ENCODE measurements at regions not wholly inside any gene's neighbourhood (a gene's known extent, or its start where the extent isn't known, plus 50 kb on each side); places are given as distances from the start of the nearest gene placed in this dataset.
A peak's percentile ranks its signal among the peaks of the same experiment; 100 is the strongest.

- DNase-seq (ENCODE audit: low spot score) (no peak), ATAC-seq (ENCODE audit: low read depth) (no peak)
- TF ChIP-seq CTCF (IDR thresholded peaks at IDR 0.05; ENCODE audit: poor library complexity, severe bottlenecking): no peak
- no peaks in the 10 kb centered on the region for H3K36me3 ChIP-seq (ENCODE audit: low read depth)
- H3K4me1 ChIP-seq (ENCODE audit: insufficient read depth, poor library complexity, severe bottlenecking): no peaks in the 10 kb centered on the region
- peaks cover 5% of the 10 kb centered on the region for H3K27me3 ChIP-seq (ENCODE audit: insufficient read depth, poor library complexity, severe bottlenecking)
- no peak overlapping the region for H3K27ac ChIP-seq (ENCODE audit: poor library complexity, severe bottlenecking)
- H3K9me3 ChIP-seq (ENCODE audit: severe bottlenecking): no peaks in the 10 kb centered on the region
- H3K4me3 ChIP-seq (ENCODE audit: severe bottlenecking): no peak overlapping the region
Measured at GRCh38 chr12:84704856-84705255, 207.7 kb downstream of the SLC6A15 start.

DNA sequence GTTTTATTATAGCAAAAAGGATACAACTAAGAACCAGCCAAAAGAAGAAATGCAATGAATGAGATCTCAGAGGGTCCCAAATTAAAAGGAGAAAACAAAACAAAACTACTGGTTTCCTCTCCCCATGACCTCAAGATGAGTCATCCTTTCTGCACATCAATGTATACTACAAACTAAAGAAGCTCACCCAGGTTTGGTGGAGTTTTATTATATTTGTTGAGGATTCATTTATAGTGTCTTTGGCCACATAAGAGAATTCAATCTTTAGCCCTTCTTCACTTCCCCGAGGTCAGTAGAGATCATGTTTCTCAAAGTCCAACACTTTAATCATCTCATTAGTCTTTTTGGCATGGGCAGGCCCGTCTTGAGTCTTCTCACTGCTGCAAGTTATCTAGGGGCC is 210.6 kb downstream of the SLC6A15 start:
- Histone ChIP-seq H3K9me3 (ENCODE audit: severe bottlenecking) (no peaks in the 10 kb centered on the region), H3K27ac (ENCODE audit: poor library complexity, severe bottlenecking) (no peak overlapping the region), H3K4me3 (ENCODE audit: severe bottlenecking) (no peak overlapping the region), H3K27me3 (ENCODE audit: insufficient read depth, poor library complexity, severe bottlenecking) (no peaks in the 10 kb centered on the region), H3K4me1 (ENCODE audit: insufficient read depth, poor library complexity, severe bottlenecking) (no peaks in the 10 kb centered on the region), H3K36me3 (ENCODE audit: low read depth) (no peaks in the 10 kb centered on the region)
- TF ChIP-seq CTCF (IDR thresholded peaks at IDR 0.05; ENCODE audit: poor library complexity, severe bottlenecking): no peak
- DNase-seq (ENCODE audit: low spot score): no peak
- ATAC-seq (ENCODE audit: low read depth): 0 out of 3 replicates have a peak, but pooled peaks have one; percentile 27

DNA sequence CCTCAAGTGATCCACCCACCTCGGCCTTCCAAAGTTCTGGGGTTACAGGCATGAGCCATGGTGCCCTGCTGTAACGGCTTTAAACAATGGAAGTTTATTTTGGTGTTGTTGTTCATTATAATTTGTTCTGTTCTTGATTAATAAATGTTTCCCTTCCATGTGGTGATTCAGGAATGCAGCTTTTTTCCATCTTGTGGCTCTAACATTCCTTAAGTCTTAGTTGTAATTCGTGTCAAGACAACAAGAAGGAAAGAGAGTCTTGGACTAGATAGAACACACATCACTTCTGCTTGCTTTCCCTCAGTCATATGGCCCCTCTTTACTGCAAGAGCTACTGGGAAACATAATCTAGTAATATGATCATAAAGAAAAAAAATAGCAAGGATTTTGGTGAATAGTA is 211.6 kb downstream of the SLC6A15 start:
- no peaks in the 10 kb centered on the region for H3K36me3 ChIP-seq (ENCODE audit: low read depth)
- no peak overlapping the region for H3K4me3 ChIP-seq (ENCODE audit: severe bottlenecking)
- H3K27me3 ChIP-seq (ENCODE audit: insufficient read depth, poor library complexity, severe bottlenecking): no peaks in the 10 kb centered on the region
- H3K9me3 ChIP-seq (ENCODE audit: severe bottlenecking): no peaks in the 10 kb centered on the region
- no peak for ATAC-seq (ENCODE audit: low read depth)
- H3K27ac ChIP-seq (ENCODE audit: poor library complexity, severe bottlenecking): no peak overlapping the region
- TF ChIP-seq CTCF (IDR thresholded peaks at IDR 0.05; ENCODE audit: poor library complexity, severe bottlenecking): no peak
- DNase-seq (ENCODE audit: low spot score): no peak
- no peaks in the 10 kb centered on the region for H3K4me1 ChIP-seq (ENCODE audit: insufficient read depth, poor library complexity, severe bottlenecking)

GRCh38 chr12:84698576-84699333 is 213.8 kb downstream of the SLC6A15 start:
- H3K36me3 ChIP-seq (ENCODE audit: low read depth): no peaks in the 10 kb centered on the region
- no peaks in the 10 kb centered on the region for H3K4me1 ChIP-seq (ENCODE audit: insufficient read depth, poor library complexity, severe bottlenecking)
- DNase-seq (ENCODE audit: low spot score) (no peak), ATAC-seq (ENCODE audit: low read depth) (no peak)
- H3K27me3 ChIP-seq (ENCODE audit: insufficient read depth, poor library complexity, severe bottlenecking): no peaks in the 10 kb centered on the region
- no peak overlapping the region for H3K4me3 ChIP-seq (ENCODE audit: severe bottlenecking)
- no peak overlapping the region for H3K27ac ChIP-seq (ENCODE audit: poor library complexity, severe bottlenecking)
- no peaks in the 10 kb centered on the region for H3K9me3 ChIP-seq (ENCODE audit: severe bottlenecking)
- TF ChIP-seq CTCF (IDR thresholded peaks at IDR 0.05; ENCODE audit: poor library complexity, severe bottlenecking): no peak

- ATAC-seq (ENCODE audit: low read depth): no peak
- DNase-seq (ENCODE audit: low spot score): no peak
- H3K9me3 ChIP-seq (ENCODE audit: severe bottlenecking): no peaks in the 10 kb centered on the region
- no peaks in the 10 kb centered on the region for H3K36me3 ChIP-seq (ENCODE audit: low read depth)
- TF ChIP-seq CTCF (IDR thresholded peaks at IDR 0.05; ENCODE audit: poor library complexity, severe bottlenecking): no peak
- no peak overlapping the region for H3K27ac ChIP-seq (ENCODE audit: poor library complexity, severe bottlenecking)
- H3K4me1 ChIP-seq (ENCODE audit: insufficient read depth, poor library complexity, severe bottlenecking): no peaks in the 10 kb centered on the region
- no peaks in the 10 kb centered on the region for H3K27me3 ChIP-seq (ENCODE audit: insufficient read depth, poor library complexity, severe bottlenecking)
- H3K4me3 ChIP-seq (ENCODE audit: severe bottlenecking): no peak overlapping the region
Measured at GRCh38 chr12:84696908-84697540, 215.6 kb downstream of the SLC6A15 start.
